ENCODE measurements at regions not wholly inside any gene's neighbourhood (a gene's known extent, or its start where the extent isn't known, plus 50 kb on each side); places are given as distances from the start of the nearest gene placed in this dataset.

GRCh38 chr6:12431023-12431422, 140.9 kb downstream of the EDN1 start:
- no peak for DNase-seq

DNA sequence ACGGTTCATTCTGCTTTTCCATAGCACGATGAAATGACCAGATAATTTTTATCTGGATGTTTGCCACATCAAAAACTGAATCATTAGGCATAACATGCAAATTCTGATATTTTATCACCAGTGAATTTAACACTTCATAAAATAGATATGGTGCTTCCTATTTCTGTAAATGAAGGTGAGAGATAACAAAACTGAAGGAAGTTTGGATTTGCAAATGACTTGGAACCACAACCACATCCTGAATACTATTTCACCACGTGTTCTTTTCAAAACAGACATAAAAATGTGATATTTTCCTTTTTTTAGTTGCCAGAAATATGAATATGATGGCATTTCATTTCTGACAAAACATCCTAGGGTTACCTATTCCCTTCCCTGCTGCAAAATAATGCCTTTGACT, 146.1 kb downstream of the EDN1 start:
- no peak for DNase-seq

- DNase-seq = peak; percentile 20
These were observed 146.5 kb downstream of the EDN1 start for GRCh38 chr6:12436683-12437082.

- DNase-seq = no peak
These were observed 149.1 kb downstream of the EDN1 start for GRCh38 chr6:12439296-12439695.

GRCh38 chr6:12440981-12441380, 150.8 kb downstream of the EDN1 start:
- DNase-seq = no peak

GRCh38 chr6:12442455-12442854, 152.3 kb downstream of the EDN1 start:
- no peak for DNase-seq

DNA sequence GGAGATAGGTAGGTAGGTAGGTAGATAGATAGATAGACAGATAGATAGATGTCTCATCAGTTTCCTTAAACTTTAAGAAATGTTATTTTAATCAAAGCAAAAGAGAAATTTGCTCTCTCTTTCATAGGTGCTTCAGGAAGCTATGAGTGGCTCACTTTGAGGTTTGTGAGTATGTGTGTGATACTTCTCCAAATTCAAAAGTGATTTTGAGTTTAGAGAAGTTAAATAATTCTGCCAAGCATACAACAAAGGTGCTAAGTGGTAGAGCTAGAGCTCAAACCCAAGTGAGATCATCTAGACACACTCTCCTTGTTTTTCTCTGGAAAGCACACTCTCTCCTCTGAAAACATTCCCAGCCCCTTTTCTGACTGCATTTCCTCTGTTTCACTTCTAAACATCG, 156.2 kb downstream of the EDN1 start:
- no peak for DNase-seq

DNA sequence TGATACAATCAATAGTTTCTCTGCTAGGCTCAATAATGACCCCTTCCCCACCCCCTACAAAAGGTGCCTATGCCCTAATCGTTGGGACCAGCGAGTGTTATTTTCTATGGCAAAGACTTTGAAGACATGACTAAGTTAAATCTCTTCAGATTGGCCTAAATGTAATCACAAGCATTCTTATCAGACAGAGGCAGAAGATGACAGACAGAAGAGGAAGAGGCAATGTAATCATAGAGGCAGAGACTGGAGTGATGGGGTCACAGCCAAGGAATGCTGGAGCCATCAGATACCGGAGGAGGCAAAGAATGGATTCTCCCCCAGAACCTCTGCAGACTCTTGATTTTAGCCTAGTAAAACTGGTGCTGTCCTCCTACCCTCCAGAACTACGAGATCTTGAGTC, 159.3 kb downstream of the EDN1 start:
- DNase-seq = no peak

DNA sequence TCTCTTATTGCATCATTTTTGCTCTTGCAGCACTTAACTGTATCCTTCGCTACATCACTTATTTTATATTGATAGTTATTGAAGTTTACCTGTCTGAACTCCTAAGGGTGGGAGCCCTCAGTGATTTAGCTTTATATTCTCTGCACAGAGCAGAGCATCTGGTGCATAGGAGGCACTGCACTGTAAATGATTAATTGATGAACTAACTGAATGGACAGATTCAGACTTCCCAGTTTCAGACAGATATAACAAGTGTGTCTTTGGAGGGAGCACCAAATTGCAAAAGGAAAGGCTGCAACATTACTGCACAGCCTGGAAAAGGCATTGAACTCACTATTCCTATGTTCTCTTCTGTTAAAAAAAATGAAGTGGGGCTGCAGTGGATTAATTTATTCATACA, 160.3 kb downstream of the EDN1 start:
- DNase-seq = no peak

GRCh38 chr6:12456343-12456742, 166.2 kb downstream of the EDN1 start:
- no peak for DNase-seq

GRCh38 chr6:12457094-12457493, 166.9 kb downstream of the EDN1 start:
- no peak for DNase-seq

GRCh38 chr6:12458558-12458957, 168.4 kb downstream of the EDN1 start:
- no peak for DNase-seq

DNA sequence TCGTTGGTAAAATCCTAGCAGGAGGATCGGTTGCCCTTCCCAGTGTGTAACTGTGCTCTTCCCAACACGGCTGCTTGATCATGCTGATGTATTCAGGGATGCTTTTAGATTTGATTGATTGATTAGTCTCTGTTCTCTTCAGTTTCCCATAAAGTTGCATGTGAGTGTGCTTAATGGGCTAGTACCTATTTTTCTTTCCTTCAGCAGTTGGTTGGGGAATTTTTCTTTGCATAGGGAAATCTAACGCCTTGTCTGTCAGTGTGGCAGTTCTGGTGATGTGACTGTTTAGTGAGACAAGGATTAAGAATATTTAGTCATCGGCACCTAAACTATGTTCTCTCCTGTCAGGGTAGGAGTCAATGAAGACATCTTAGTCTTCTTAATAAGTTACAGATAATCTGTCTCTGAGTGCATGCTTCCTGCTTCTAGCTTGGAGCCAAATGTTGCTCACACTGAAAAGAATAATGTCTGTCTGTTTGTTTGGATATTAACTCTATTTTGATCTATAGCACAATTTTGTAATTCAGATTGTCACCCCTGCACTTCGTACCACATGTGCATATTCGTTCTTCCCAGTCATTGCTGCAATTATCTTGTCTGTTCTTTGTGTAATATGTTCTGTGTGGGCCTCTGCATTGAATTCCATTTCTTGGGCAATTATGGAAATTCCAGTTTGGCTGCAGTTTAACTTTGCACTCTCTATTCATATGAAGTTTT, 169.9 kb downstream of the EDN1 start:
- no peak for DNase-seq

- DNase-seq = no peak
These were observed 177.8 kb downstream of the EDN1 start for GRCh38 chr6:12467706-12468670.

GRCh38 chr6:12472601-12473038, 182.5 kb downstream of the EDN1 start:
- DNase-seq = peak; percentile 56

DNA sequence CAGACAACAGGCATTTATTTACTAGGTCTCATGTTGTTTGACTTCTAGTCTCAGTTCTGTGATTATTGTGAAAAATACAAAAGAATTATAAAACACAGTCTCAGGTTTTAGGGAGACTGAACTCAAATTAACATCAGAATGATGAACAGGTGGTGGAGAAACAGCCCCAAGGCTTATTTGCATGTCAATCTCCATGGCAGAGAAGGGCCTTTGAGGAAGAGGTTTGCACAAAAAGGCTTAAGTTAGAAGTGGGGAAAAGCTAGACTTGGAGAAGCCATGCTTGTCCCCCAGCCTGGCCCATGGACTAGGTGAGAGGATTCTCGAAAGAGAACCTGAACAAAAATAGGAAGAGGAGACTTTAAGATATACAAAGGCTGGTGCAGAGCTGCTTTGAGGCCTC, 183.3 kb downstream of the EDN1 start:
- DNase-seq = no peak

DNA sequence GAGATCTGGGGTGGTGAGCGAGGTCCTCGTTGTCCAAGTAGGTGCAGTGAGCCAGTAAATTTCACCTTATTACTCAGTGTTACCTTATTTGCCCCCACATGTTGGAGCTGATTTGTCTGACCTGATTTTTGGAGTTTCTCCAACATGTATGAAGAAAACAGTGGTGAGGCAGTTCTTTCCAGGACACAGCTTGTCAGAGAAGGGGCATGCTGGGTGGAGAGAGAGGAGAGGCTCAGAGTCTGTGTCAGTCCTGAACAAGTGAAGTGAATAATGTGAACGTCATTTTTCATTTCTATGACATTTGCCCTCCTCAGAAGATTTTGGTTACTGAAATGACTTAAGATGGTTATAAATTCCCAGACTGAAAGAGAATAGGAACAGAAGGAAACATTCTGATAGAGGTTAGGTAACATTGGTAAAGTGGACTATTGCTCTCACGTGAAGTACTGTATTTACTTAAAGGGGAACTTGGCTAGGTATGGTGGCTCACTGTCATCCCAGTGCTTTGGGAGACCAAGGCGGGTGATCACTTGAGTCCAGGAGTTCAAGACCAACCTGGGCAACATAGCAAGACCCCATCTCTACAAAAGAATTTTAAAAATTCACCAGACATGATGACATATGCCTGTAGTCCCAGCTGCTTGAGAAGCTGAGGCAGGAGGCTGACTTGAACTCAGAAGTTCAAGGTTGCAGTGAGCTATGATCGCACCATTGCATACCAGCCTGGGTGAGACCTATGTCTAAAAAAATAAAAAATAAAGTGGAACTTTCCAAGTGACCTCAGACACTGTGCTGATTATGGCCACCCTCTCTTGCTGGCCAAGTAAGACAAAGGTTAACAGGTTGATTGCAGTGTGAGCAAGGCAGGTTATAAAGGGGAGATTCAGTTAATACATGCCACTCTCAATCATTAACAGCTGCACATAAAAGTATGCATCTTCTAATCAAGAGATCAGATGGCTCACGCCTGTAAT, 184.3 kb downstream of the EDN1 start:
- no peak for DNase-seq

- DNase-seq = peak; percentile 10
These were observed 186.3 kb downstream of the EDN1 start for GRCh38 chr6:12476484-12476883.

DNA sequence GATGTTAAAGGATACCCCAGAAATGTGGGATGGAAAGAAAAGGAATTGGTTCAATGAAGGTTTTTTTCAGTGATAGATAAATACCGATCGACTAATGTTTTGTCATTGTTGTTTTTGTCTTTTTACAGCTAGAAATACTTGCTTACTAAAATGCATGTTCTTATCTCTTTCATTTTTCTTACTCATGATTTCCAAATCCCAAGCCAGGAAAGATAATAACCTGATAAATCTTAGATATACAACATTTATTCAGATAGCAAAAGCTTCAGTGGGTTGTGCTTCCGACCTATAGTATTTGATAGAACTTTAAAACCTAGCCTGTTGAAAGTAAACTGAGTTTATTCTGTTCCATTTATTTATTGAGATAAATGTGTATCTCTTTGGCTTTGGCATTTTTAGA, 187.5 kb downstream of the EDN1 start:
- DNase-seq = no peak

DNA sequence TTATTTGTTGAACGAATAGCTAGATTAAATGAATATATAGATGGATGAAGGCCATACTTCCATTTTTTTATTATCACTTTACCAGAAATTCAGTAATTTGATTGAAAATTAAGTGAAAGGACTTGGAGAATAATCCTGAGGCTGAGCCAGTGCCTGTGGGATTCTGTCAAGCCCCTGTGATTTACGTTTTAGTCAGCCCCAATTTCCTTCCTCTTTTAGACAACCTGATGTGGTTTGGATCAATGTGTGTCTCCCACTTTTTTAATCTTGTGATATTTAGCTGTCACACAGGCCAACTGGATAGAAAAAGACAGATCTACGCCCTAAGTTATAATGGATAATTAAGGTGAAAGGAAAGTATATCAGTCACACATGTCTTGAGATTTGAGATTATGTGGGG, 188.8 kb downstream of the EDN1 start:
- no peak for DNase-seq

DNA sequence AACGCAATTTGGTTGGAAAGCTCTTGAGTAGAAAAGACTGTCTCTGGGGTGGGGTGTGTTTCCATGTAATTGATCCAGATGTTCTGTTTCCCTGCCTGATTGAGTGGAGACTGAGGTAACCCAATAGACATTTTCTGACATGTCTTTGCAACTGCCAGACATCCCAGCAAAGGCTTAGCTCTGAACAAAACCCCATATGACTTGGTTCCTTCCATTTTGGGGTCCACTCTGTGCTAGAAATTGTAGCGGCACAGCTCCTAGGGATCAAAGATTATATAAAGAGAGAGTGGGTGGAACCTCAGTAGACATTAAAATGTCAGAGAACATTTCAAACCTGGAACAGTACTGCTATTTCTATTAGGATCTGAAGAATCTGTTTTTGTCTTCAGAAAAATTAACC, 189.3 kb downstream of the EDN1 start:
- no peak for DNase-seq

GRCh38 chr6:12479881-12480280, 189.7 kb downstream of the EDN1 start:
- no peak for DNase-seq

- no peak for DNase-seq
These were observed 190.2 kb downstream of the EDN1 start for GRCh38 chr6:12480379-12480778.

Measured in DMS53 (cell line).